ENCODE measurements at regions not wholly inside any gene's neighbourhood (a gene's known extent, or its start where the extent isn't known, plus 50 kb on each side); places are given as distances from the start of the nearest gene placed in this dataset.

- TF ChIP-seq TEAD4 (IDR thresholded peaks at IDR 0.05) (no peak), EP300 (IDR thresholded peaks at IDR 0.05; ENCODE audit: borderline replicate concordance) (no peak), ZBTB7A (IDR thresholded peaks at IDR 0.05; ENCODE audit: low read depth) (no peak), TCF12 (IDR thresholded peaks at IDR 0.05; ENCODE audit: low read depth) (no peak), YY1 (IDR thresholded peaks at IDR 0.05; ENCODE audit: low read depth) (no peak), EGR1 (IDR thresholded peaks at IDR 0.05) (no peak), TAF1 (IDR thresholded peaks at IDR 0.05; ENCODE audit: low read depth) (no peak), FOXM1 (IDR thresholded peaks at IDR 0.05; ENCODE audit: borderline replicate concordance, low read depth) (no peak), CEBPB (IDR thresholded peaks at IDR 0.05) (no peak), RAD21 (IDR thresholded peaks at IDR 0.05; ENCODE audit: low read depth) (no peak), USF1 (IDR thresholded peaks at IDR 0.05) (no peak)
- TF ChIP-seq, protein P1, sequence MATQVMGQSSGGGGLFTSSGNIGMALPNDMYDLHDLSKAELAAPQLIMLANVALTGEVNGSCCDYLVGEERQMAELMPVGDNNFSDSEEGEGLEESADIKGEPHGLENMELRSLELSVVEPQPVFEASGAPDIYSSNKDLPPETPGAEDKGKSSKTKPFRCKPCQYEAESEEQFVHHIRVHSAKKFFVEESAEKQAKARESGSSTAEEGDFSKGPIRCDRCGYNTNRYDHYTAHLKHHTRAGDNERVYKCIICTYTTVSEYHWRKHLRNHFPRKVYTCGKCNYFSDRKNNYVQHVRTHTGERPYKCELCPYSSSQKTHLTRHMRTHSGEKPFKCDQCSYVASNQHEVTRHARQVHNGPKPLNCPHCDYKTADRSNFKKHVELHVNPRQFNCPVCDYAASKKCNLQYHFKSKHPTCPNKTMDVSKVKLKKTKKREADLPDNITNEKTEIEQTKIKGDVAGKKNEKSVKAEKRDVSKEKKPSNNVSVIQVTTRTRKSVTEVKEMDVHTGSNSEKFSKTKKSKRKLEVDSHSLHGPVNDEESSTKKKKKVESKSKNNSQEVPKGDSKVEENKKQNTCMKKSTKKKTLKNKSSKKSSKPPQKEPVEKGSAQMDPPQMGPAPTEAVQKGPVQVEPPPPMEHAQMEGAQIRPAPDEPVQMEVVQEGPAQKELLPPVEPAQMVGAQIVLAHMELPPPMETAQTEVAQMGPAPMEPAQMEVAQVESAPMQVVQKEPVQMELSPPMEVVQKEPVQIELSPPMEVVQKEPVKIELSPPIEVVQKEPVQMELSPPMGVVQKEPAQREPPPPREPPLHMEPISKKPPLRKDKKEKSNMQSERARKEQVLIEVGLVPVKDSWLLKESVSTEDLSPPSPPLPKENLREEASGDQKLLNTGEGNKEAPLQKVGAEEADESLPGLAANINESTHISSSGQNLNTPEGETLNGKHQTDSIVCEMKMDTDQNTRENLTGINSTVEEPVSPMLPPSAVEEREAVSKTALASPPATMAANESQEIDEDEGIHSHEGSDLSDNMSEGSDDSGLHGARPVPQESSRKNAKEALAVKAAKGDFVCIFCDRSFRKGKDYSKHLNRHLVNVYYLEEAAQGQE (IDR thresholded peaks at IDR 0.05; ENCODE audit: low read depth) = no peak
- TF ChIP-seq, protein P2, sequence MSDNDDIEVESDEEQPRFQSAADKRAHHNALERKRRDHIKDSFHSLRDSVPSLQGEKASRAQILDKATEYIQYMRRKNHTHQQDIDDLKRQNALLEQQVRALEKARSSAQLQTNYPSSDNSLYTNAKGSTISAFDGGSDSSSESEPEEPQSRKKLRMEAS (IDR thresholded peaks at IDR 0.05) = no peak
Observed at GRCh38 chr1:68363339-68363738, 86.4 kb downstream of the RPE65 start.

All from Ishikawa (cell line).